Neural progenitor cell (in vitro differentiated cells): ENCODE measurements at regions not wholly inside any gene's neighbourhood (a gene's known extent, or its start where the extent isn't known, plus 50 kb on each side); places are given as distances from the start of the nearest gene placed in this dataset.

ENCODE experiments used
- CTCF ChIP-seq: fragments of 200-600 bp; sonication (generic); IDR thresholded peaks from 2 replicates; pipeline ENCODE4 v1.5.1; 2017; ENCODE audit warnings: antibody characterized with exemption, mild to moderate bottlenecking
- EZH2 ChIP-seq: fragments of 200-600 bp; sonication (generic); IDR thresholded peaks from 2 replicates; pipeline ENCODE4 v1.6.1; 2017; ENCODE audit warnings: antibody characterized with exemption, mild to moderate bottlenecking, moderate library complexity

GRCh38 chr5:163912046-163912445, 406.6 kb downstream of the MAT2B start:
- TF ChIP-seq EZH2: no peak
- no peak for TF ChIP-seq CTCF
